H1 (cell line): ENCODE measurements at regions not wholly inside any gene's neighbourhood (a gene's known extent, or its start where the extent isn't known, plus 50 kb on each side); places are given as distances from the start of the nearest gene placed in this dataset.

Experiments used
- BRCA1 ChIP-seq: IDR thresholded peaks from 2 replicates; pipeline ENCODE4 v1.6.1; 2012; ENCODE audit warnings: low read depth, low read length, improper control_type of control experiment
- JUN ChIP-seq: IDR thresholded peaks from 2 replicates; pipeline ENCODE4 v1.6.1; 2011; ENCODE audit warnings: low read depth, mild to moderate bottlenecking, improper control_type of control experiment, low read length
- NANOG ChIP-seq: IDR thresholded peaks from 2 replicates; pipeline ENCODE4 v1.6.1; 2011; ENCODE audit warnings: low read length, low read depth, mild to moderate bottlenecking, inconsistent platforms; ENCODE audit not compliant: insufficient read depth, poor library complexity, severe bottlenecking
- RFX5 ChIP-seq: IDR thresholded peaks from 2 replicates; pipeline ENCODE4 v1.6.1; 2011; ENCODE audit warnings: low read depth, low read length, improper control_type of control experiment, borderline replicate concordance
- SAP30 ChIP-seq: fragments of 300-600 bp; sonication (generic); IDR thresholded peaks from 2 replicates; pipeline ENCODE4 v1.7.1; 2012; ENCODE audit warnings: low read length, moderate library complexity, mild to moderate bottlenecking, inconsistent platforms; ENCODE audit not compliant: insufficient read depth, insufficient replicate concordance
- TF ChIP-seq, protein P1 (sequence below): fragments of 300-600 bp; sonication (generic); IDR thresholded peaks from 2 replicates; pipeline ENCODE4 v1.7.1; 2012; ENCODE audit warnings: low read length, moderate library complexity, mild to moderate bottlenecking, inconsistent platforms; ENCODE audit not compliant: insufficient replicate concordance

DNA sequence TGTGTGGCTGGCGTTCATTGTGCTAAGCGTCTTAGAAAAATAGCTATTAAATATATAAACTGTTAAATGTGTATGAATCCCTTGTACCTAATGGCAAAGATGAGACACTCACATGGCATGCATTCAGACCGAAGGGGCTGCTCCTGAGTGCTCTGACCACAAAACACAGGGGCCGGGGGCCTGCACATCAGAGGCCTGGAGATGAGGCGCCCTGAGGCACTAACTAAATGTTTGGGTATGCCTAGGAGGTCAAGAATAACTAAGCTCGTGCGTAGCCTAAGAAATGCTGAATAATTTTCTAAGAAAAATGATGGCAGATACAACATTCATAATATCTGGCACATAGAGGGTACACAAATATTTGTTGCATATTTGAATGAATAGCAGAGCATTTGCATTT lies 92.5 kb downstream of the PSMB1 start (continued):
- TF ChIP-seq, protein P1, sequence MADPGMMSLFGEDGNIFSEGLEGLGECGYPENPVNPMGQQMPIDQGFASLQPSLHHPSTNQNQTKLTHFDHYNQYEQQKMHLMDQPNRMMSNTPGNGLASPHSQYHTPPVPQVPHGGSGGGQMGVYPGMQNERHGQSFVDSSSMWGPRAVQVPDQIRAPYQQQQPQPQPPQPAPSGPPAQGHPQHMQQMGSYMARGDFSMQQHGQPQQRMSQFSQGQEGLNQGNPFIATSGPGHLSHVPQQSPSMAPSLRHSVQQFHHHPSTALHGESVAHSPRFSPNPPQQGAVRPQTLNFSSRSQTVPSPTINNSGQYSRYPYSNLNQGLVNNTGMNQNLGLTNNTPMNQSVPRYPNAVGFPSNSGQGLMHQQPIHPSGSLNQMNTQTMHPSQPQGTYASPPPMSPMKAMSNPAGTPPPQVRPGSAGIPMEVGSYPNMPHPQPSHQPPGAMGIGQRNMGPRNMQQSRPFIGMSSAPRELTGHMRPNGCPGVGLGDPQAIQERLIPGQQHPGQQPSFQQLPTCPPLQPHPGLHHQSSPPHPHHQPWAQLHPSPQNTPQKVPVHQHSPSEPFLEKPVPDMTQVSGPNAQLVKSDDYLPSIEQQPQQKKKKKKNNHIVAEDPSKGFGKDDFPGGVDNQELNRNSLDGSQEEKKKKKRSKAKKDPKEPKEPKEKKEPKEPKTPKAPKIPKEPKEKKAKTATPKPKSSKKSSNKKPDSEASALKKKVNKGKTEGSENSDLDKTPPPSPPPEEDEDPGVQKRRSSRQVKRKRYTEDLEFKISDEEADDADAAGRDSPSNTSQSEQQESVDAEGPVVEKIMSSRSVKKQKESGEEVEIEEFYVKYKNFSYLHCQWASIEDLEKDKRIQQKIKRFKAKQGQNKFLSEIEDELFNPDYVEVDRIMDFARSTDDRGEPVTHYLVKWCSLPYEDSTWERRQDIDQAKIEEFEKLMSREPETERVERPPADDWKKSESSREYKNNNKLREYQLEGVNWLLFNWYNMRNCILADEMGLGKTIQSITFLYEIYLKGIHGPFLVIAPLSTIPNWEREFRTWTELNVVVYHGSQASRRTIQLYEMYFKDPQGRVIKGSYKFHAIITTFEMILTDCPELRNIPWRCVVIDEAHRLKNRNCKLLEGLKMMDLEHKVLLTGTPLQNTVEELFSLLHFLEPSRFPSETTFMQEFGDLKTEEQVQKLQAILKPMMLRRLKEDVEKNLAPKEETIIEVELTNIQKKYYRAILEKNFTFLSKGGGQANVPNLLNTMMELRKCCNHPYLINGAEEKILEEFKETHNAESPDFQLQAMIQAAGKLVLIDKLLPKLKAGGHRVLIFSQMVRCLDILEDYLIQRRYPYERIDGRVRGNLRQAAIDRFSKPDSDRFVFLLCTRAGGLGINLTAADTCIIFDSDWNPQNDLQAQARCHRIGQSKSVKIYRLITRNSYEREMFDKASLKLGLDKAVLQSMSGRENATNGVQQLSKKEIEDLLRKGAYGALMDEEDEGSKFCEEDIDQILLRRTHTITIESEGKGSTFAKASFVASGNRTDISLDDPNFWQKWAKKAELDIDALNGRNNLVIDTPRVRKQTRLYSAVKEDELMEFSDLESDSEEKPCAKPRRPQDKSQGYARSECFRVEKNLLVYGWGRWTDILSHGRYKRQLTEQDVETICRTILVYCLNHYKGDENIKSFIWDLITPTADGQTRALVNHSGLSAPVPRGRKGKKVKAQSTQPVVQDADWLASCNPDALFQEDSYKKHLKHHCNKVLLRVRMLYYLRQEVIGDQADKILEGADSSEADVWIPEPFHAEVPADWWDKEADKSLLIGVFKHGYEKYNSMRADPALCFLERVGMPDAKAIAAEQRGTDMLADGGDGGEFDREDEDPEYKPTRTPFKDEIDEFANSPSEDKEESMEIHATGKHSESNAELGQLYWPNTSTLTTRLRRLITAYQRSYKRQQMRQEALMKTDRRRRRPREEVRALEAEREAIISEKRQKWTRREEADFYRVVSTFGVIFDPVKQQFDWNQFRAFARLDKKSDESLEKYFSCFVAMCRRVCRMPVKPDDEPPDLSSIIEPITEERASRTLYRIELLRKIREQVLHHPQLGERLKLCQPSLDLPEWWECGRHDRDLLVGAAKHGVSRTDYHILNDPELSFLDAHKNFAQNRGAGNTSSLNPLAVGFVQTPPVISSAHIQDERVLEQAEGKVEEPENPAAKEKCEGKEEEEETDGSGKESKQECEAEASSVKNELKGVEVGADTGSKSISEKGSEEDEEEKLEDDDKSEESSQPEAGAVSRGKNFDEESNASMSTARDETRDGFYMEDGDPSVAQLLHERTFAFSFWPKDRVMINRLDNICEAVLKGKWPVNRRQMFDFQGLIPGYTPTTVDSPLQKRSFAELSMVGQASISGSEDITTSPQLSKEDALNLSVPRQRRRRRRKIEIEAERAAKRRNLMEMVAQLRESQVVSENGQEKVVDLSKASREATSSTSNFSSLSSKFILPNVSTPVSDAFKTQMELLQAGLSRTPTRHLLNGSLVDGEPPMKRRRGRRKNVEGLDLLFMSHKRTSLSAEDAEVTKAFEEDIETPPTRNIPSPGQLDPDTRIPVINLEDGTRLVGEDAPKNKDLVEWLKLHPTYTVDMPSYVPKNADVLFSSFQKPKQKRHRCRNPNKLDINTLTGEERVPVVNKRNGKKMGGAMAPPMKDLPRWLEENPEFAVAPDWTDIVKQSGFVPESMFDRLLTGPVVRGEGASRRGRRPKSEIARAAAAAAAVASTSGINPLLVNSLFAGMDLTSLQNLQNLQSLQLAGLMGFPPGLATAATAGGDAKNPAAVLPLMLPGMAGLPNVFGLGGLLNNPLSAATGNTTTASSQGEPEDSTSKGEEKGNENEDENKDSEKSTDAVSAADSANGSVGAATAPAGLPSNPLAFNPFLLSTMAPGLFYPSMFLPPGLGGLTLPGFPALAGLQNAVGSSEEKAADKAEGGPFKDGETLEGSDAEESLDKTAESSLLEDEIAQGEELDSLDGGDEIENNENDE, result no peak
- no peak for TF ChIP-seq BRCA1
- no peak for TF ChIP-seq SAP30
- no peak for TF ChIP-seq JUN
- no peak for TF ChIP-seq NANOG
- no peak for TF ChIP-seq RFX5
